CD4-positive, alpha-beta T cell treated with Interleukin-1 beta for 1 hour (primary cell): ENCODE measurements at regions not wholly inside any gene's neighbourhood (a gene's known extent, or its start where the extent isn't known, plus 50 kb on each side); places are given as distances from the start of the nearest gene placed in this dataset.
"Not testable (repeated sequence)": the region's sequence is repeated elsewhere in the genome, so short reads cannot be mapped to it uniquely, and the experiment has no call there.

Experiments used
- DNase-seq, 2 donors: peaks; one replicate each; pipeline ENCODE4 v3.0.0-alpha.2; 2020 to 2022

- no peak for DNase-seq
Measured at GRCh38 chrX:18002791-18003190, 141.7 kb upstream of the RAI2 start.

GRCh38 chrX:17994429-17994828 is 133.3 kb upstream of the RAI2 start:
- DNase-seq, result no peak

- DNase-seq, result no peak
Measured at GRCh38 chrX:17993062-17993461, 132.0 kb upstream of the RAI2 start.

GRCh38 chrX:17990532-17990931 is 129.4 kb upstream of the RAI2 start:
- no peak for DNase-seq

GRCh38 chrX:17987783-17988182 is 126.7 kb upstream of the RAI2 start:
- peak in 1 of 2 donors; percentile 22 for DNase-seq

GRCh38 chrX:17986977-17987376 is 125.9 kb upstream of the RAI2 start:
- DNase-seq, result no peak

GRCh38 chrX:17986440-17986839 is 125.3 kb upstream of the RAI2 start:
- no peak for DNase-seq

- no peak for DNase-seq
Measured at GRCh38 chrX:17984415-17984814, 123.3 kb upstream of the RAI2 start.

GRCh38 chrX:17983389-17983788 is 122.3 kb upstream of the RAI2 start:
- no peak for DNase-seq

- no peak for DNase-seq
Measured at GRCh38 chrX:17977696-17978095, 116.6 kb upstream of the RAI2 start.

GRCh38 chrX:17976955-17977354 is 115.9 kb upstream of the RAI2 start:
- no peak for DNase-seq

- DNase-seq, result not testable (repeated sequence)
Measured at GRCh38 chrX:17975349-17975748, 114.3 kb upstream of the RAI2 start.

GRCh38 chrX:17968367-17968766 is 107.3 kb upstream of the RAI2 start:
- DNase-seq, result no peak

- DNase-seq, result no peak
Measured at GRCh38 chrX:17967888-17968287, 106.8 kb upstream of the RAI2 start.

- no peak for DNase-seq
Measured at GRCh38 chrX:17964871-17965270, 103.8 kb upstream of the RAI2 start.

GRCh38 chrX:17960891-17961290 is 99.8 kb upstream of the RAI2 start:
- DNase-seq, result no peak

- DNase-seq, result peak in 1 of 2 donors; percentile 10
Measured at GRCh38 chrX:17944833-17945497, 83.9 kb upstream of the RAI2 start.

GRCh38 chrX:17941171-17941570 is 80.1 kb upstream of the RAI2 start:
- not testable (repeated sequence) for DNase-seq

- no peak for DNase-seq
Measured at GRCh38 chrX:17939724-17940123, 78.6 kb upstream of the RAI2 start.

GRCh38 chrX:17933856-17934255 is 72.8 kb upstream of the RAI2 start:
- no peak for DNase-seq

GRCh38 chrX:17932781-17933180 is 71.7 kb upstream of the RAI2 start:
- no peak for DNase-seq

GRCh38 chrX:17931855-17932254 is 70.8 kb upstream of the RAI2 start:
- no peak for DNase-seq

GRCh38 chrX:17930850-17931249 is 69.8 kb upstream of the RAI2 start:
- DNase-seq, result no peak

- DNase-seq, result no peak
Measured at GRCh38 chrX:17923546-17923945, 62.4 kb upstream of the RAI2 start.

GRCh38 chrX:17922303-17922702 is 61.2 kb upstream of the RAI2 start:
- DNase-seq, result no peak
